ENCODE measurements at regions not wholly inside any gene's neighbourhood (a gene's known extent, or its start where the extent isn't known, plus 50 kb on each side); places are given as distances from the start of the nearest gene placed in this dataset.
"Not testable (repeated sequence)": the region's sequence is repeated elsewhere in the genome, so short reads cannot be mapped to it uniquely, and the experiment has no call there.

GRCh38 chr1:78715181-78715661, 65.6 kb downstream of the IFI44 start:
- DNase-seq (ENCODE audit: low spot score), result no peak

- DNase-seq (ENCODE audit: low spot score), result no peak
These were observed 66.6 kb downstream of the IFI44 start for GRCh38 chr1:78716186-78716585.

- DNase-seq (ENCODE audit: low spot score), result no peak
These were observed 68.9 kb downstream of the IFI44 start for GRCh38 chr1:78718566-78718965.

- no peak for DNase-seq (ENCODE audit: low spot score)
These were observed 71.5 kb downstream of the IFI44 start for GRCh38 chr1:78721136-78721535.

GRCh38 chr1:78722105-78722504, 72.5 kb downstream of the IFI44 start:
- DNase-seq (ENCODE audit: low spot score), result no peak

GRCh38 chr1:78722521-78722920, 72.9 kb downstream of the IFI44 start:
- DNase-seq (ENCODE audit: low spot score), result no peak

GRCh38 chr1:78722947-78723346, 73.3 kb downstream of the IFI44 start:
- DNase-seq (ENCODE audit: low spot score), result no peak

GRCh38 chr1:78726686-78727085, 77.1 kb downstream of the IFI44 start:
- DNase-seq (ENCODE audit: low spot score), result no peak

- no peak for DNase-seq (ENCODE audit: low spot score)
These were observed 78.7 kb downstream of the IFI44 start for GRCh38 chr1:78728359-78728758.

GRCh38 chr1:78730054-78730453, 80.4 kb downstream of the IFI44 start:
- no peak for DNase-seq (ENCODE audit: low spot score)

GRCh38 chr1:78731674-78732073, 82.0 kb downstream of the IFI44 start:
- no peak for DNase-seq (ENCODE audit: low spot score)

- no peak for DNase-seq (ENCODE audit: low spot score)
These were observed 87.6 kb downstream of the IFI44 start for GRCh38 chr1:78737241-78737640.

- DNase-seq (ENCODE audit: low spot score), result no peak
These were observed 94.0 kb downstream of the IFI44 start for GRCh38 chr1:78743626-78744025.

- DNase-seq (ENCODE audit: low spot score), result no peak
These were observed 95.5 kb downstream of the IFI44 start for GRCh38 chr1:78745111-78745510.

- DNase-seq (ENCODE audit: low spot score), result not testable (repeated sequence)
These were observed 104.0 kb downstream of the IFI44 start for GRCh38 chr1:78753679-78754078.

GRCh38 chr1:78755986-78756385, 106.4 kb downstream of the IFI44 start:
- no peak for DNase-seq (ENCODE audit: low spot score)

- DNase-seq (ENCODE audit: low spot score), result no peak
These were observed 108.9 kb downstream of the IFI44 start for GRCh38 chr1:78758506-78758905.

- no peak for DNase-seq (ENCODE audit: low spot score)
These were observed 110.2 kb downstream of the IFI44 start for GRCh38 chr1:78759881-78760280.

- DNase-seq (ENCODE audit: low spot score), result no peak
These were observed 111.2 kb downstream of the IFI44 start for GRCh38 chr1:78760858-78761257.

- no peak for DNase-seq (ENCODE audit: low spot score)
These were observed 112.5 kb downstream of the IFI44 start for GRCh38 chr1:78762113-78762512.

GRCh38 chr1:78765489-78765888, 115.9 kb downstream of the IFI44 start:
- no peak for DNase-seq (ENCODE audit: low spot score)

GRCh38 chr1:78779831-78780230, 130.2 kb downstream of the IFI44 start:
- DNase-seq (ENCODE audit: low spot score), result no peak

- DNase-seq (ENCODE audit: low spot score), result no peak
These were observed 137.9 kb downstream of the IFI44 start for GRCh38 chr1:78787544-78787943.

GRCh38 chr1:78790174-78790573, 140.5 kb downstream of the IFI44 start:
- DNase-seq (ENCODE audit: low spot score), result no peak

- DNase-seq (ENCODE audit: low spot score), result no peak
These were observed 143.1 kb downstream of the IFI44 start for GRCh38 chr1:78792756-78793155.
